K562 (cell line): ENCODE measurements at regions not wholly inside any gene's neighbourhood (a gene's known extent, or its start where the extent isn't known, plus 50 kb on each side); places are given as distances from the start of the nearest gene placed in this dataset.

ENCODE experiments used
- ATAC-seq: fragments of 200-7000 bp; cut with Tn5 transposase; 3 replicates; pipeline ENCODE4 v1.9.1; 2020; ENCODE audit warnings: moderate library complexity
- BruUV-seq: library from RNA; stranded (reverse); fragments of 400-500 nt; replicated peaks from 2 replicates; lab custom pipeline; 2021; lab: Mats Ljungman, UMichigan
- CTCF ChIA-PET: fragments of 300-600 bp; formaldehyde crosslinking; extraction: SDS; loops from one replicate; lab custom pipeline; 2021; ENCODE audit warnings: low intra/inter-chr PET ratio; lab: Yijun Ruan, JAX
- POLR2A ChIA-PET: fragments of 300-600, 350-650 bp; sonication (Branson Sonifier 250); formaldehyde crosslinking; extraction: SDS; loops from one replicate; lab custom pipeline; 2021; ENCODE audit warnings: antibody characterized with exemption, inconsistent platforms; lab: Yijun Ruan, JAX
- DNase-seq, 4 experiments: peaks; one replicate each; pipeline versions ENCODE4 v3.0.0 to v3.0.0-alpha.2; 2011 to 2018; ENCODE audit warnings: low spot score in 3 of 4, mixed read lengths in 3 of 4; ENCODE audit errors: extremely low read depth in 1 of 4
- FAIRE-seq: peaks from 2 replicates; lab custom pipeline; 2011; peaks lifted over from hg19 to GRCh38; lab: Jason Lieb, UNC
- H2AFZ ChIP-seq: 2 replicates; pipeline ENCODE4 v1.6.0; 2011; ENCODE audit warnings: low read depth, low read length, control low read depth, inconsistent platforms
- H3K27ac ChIP-seq: fragments of 200-600 bp; 3 replicates; pipeline ENCODE4 v1.8.0; 2011; ENCODE audit warnings: low read depth, mild to moderate bottlenecking, control low read depth, inconsistent platforms, low read length, moderate library complexity, mixed read lengths; ENCODE audit errors: extremely low read depth
- H3K27me3 ChIP-seq, 2 experiments: fragments of 300-600 bp in 1 of 2; 2 replicates in 1 of 2; 3 replicates in 1 of 2; pipeline versions ENCODE4 v1.6.0 to v1.8.0; 2011; ENCODE audit warnings: inconsistent platforms in 2 of 2, low read length in 2 of 2, mild to moderate bottlenecking in 1 of 2, mixed read lengths in 1 of 2, moderate library complexity in 1 of 2; ENCODE audit not compliant: control insufficient read depth in 2 of 2, insufficient read depth in 2 of 2
- H3K36me3 ChIP-seq: fragments of 300-600 bp; 3 replicates; pipeline ENCODE4 v1.8.0; 2011; ENCODE audit warnings: mild to moderate bottlenecking, low read length, inconsistent platforms; ENCODE audit not compliant: control insufficient read depth, insufficient read depth
- H3K4me1 ChIP-seq, 2 experiments: fragments of 200-600 bp in 1 of 2; replicated peaks in 1 of 2; 2 replicates in 1 of 2; 3 replicates in 1 of 2; pipeline versions ENCODE4 v1.5.1 to v1.8.0; 2011; ENCODE audit warnings: inconsistent platforms in 2 of 2, low read length in 2 of 2, mild to moderate bottlenecking in 1 of 2, mixed read lengths in 1 of 2, moderate library complexity in 1 of 2; ENCODE audit not compliant: control insufficient read depth in 2 of 2, insufficient read depth in 2 of 2
- H3K4me2 ChIP-seq: 2 replicates; pipeline ENCODE4 v1.6.1; 2011; ENCODE audit warnings: low read length, control low read depth, inconsistent platforms, mixed read lengths; ENCODE audit not compliant: insufficient read depth
- H3K4me3 ChIP-seq: fragments of 200-600 bp; sonication (generic), shearing (Covaris generic); 2 replicates; pipeline ENCODE4 v1.5.1; 2016; ENCODE audit warnings: control low read depth, inconsistent platforms
- H3K79me2 ChIP-seq: fragments of 200-600 bp; 3 replicates; pipeline ENCODE4 v1.8.0; 2011; ENCODE audit warnings: low read length, inconsistent platforms; ENCODE audit not compliant: control insufficient read depth, insufficient read depth
- H3K9ac ChIP-seq, 2 experiments: 2 replicates each; pipeline versions ENCODE4 v1.6.0 to v1.6.1; 2011; ENCODE audit warnings: low read depth in 2 of 2, low read length in 2 of 2, control low read depth in 1 of 2, inconsistent platforms in 1 of 2, mild to moderate bottlenecking in 1 of 2, mixed read lengths in 1 of 2; ENCODE audit not compliant: insufficient read depth in 1 of 2
- H3K9me1 ChIP-seq: one replicate; pipeline ENCODE4 v1.6.0; 2011; ENCODE audit warnings: inconsistent platforms, mild to moderate bottlenecking, low read length, moderate library complexity; ENCODE audit not compliant: control insufficient read depth, insufficient read depth
- H3K9me3 ChIP-seq: replicated peaks from 2 replicates; pipeline ENCODE4 v1.5.1; 2011; ENCODE audit warnings: low read depth, low read length, inconsistent platforms; ENCODE audit not compliant: control insufficient read depth, insufficient read depth
- H4K20me1 ChIP-seq: replicated peaks from 2 replicates; pipeline ENCODE4 v1.6.1; 2011; ENCODE audit warnings: low read length, inconsistent platforms, mixed read lengths; ENCODE audit not compliant: control insufficient read depth, insufficient read depth
- CBX2 ChIP-seq: fragments of 200-600 bp; sonication (generic); IDR thresholded peaks from one replicate; pipeline ENCODE4 v1.6.1; 2012; ENCODE audit warnings: mild to moderate bottlenecking, low read length, inconsistent platforms; ENCODE audit not compliant: insufficient read depth, poor library complexity, severe bottlenecking
- NFXL1 ChIP-seq: fragments of 450-650 bp; formaldehyde crosslinking; IDR thresholded peaks from 2 replicates; pipeline ENCODE4 v1.4.0; 2021; ENCODE audit warnings: mild to moderate bottlenecking
- UBTF ChIP-seq, 2 experiments: IDR thresholded peaks; 2 replicates each; pipeline ENCODE4 v1.6.1; 2012; ENCODE audit warnings: improper control_type of control experiment in 2 of 2, low read depth in 2 of 2, low read length in 2 of 2, borderline replicate concordance in 1 of 2
- ZC3H11A ChIP-seq: IDR thresholded peaks from 2 replicates; pipeline ENCODE4 v1.6.1; 2012; ENCODE audit warnings: low read depth, low read length, improper control_type of control experiment
- ZNF263 ChIP-seq: sonication (generic); formaldehyde crosslinking; IDR thresholded peaks from 2 replicates; pipeline ENCODE4 v1.8.0; 2022; ENCODE audit warnings: mild to moderate bottlenecking, missing genetic modification reagents, borderline replicate concordance
- WGBS: fragments of 100-300 bp; shearing (Covaris generic); methylation state at CpG from one replicate; pipeline ENCODE4 v1.1.6; 2016; ENCODE audit warnings: low coverage, mixed read lengths; ENCODE audit not compliant: insufficient coverage; ENCODE audit errors: missing lambda C conversion rate; 5-methylcytosine and 5-hydroxymethylcytosine counted together
- in situ Hi-C: fragments of 300-500 bp; cut with MboI; formaldehyde crosslinking; loops from 4 replicates; pipeline ENCODE4 v1.15.0; 2018; ENCODE audit warnings: inconsistent platforms, mixed read lengths
- intact Hi-C: fragments of 100-400 bp; cut with micrococcal nuclease; formaldehyde crosslinking; loops from 2 replicates; pipeline ENCODE4 v1.14.2; 2022

GRCh38 chr14:99069946-99070345, 202.1 kb downstream of the BCL11B start:
- Histone ChIP-seq H3K27me3 (no peaks in the 10 kb centered on the region), H3K79me2 (no peaks in the 10 kb centered on the region), H4K20me1 (no peaks in the 10 kb centered on the region), H2AFZ (no peak overlapping the region), H3K4me3 (no peak overlapping the region), H3K9me3 (no peaks in the 10 kb centered on the region), H3K27ac (no peak overlapping the region), H3K4me2 (no peak overlapping the region), H3K36me3 (no peaks in the 10 kb centered on the region), H3K9me1 (no peaks in the 10 kb centered on the region), H3K4me1 (no peaks in the 10 kb centered on the region), H3K9ac (no peak overlapping the region)
- intact Hi-C loops (no loop called here), in situ Hi-C loops (no loop called here)
- DNase-seq (no peak), FAIRE-seq (no peak), ATAC-seq (no peak)
- no peak for TF ChIP-seq CBX2
- no peak for TF ChIP-seq NFXL1
- no peak for TF ChIP-seq ZNF263
- TF ChIP-seq UBTF (IDR thresholded peaks at IDR 0.05; ENCODE audit: borderline replicate concordance in 1 of 2, low read depth in 2 of 2, low read length in 2 of 2): no peak
- TF ChIP-seq ZC3H11A: no peak
- BruUV-seq: no TSS peak
- 0% methylated on average over 2 of the region's 3 CpGs for whole genome bisulfite sequencing
- POLR2A ChIA-PET: no interaction called here
- CTCF ChIA-PET: no interaction called here
